Fibroblast of lung (primary cell): ENCODE measurements at regions not wholly inside any gene's neighbourhood (a gene's known extent, or its start where the extent isn't known, plus 50 kb on each side); places are given as distances from the start of the nearest gene placed in this dataset.

Source experiments
- DNase-seq, 2 donors: peaks; one replicate each; pipeline versions ENCODE4 v3.0.0 to v3.0.0-alpha.2; 2010; ENCODE audit warnings: low read depth in 2 of 2
- H2AFZ ChIP-seq: 2 replicates; pipeline ENCODE4 v1.5.1; 2012; ENCODE audit warnings: low read length, control low read depth, inconsistent platforms
- H3K27ac ChIP-seq: 2 replicates; pipeline ENCODE4 v1.5.1; 2011; ENCODE audit warnings: low read length, control low read depth; ENCODE audit not compliant: insufficient read depth
- H3K27me3 ChIP-seq: 2 replicates; pipeline ENCODE4 v1.5.1; 2011; ENCODE audit warnings: mild to moderate bottlenecking, low read length; ENCODE audit not compliant: control insufficient read depth, insufficient read depth
- H3K36me3 ChIP-seq: 2 replicates; pipeline ENCODE4 v1.5.1; 2011; ENCODE audit warnings: low read length; ENCODE audit not compliant: control insufficient read depth, insufficient read depth
- H3K4me1 ChIP-seq: 2 replicates; pipeline ENCODE4 v1.5.1; 2011; ENCODE audit warnings: low read length; ENCODE audit not compliant: control insufficient read depth, insufficient read depth; ENCODE audit errors: extremely low read depth
- H3K4me2 ChIP-seq: 2 replicates; pipeline ENCODE4 v1.5.1; 2011; ENCODE audit warnings: low read length, control low read depth; ENCODE audit not compliant: insufficient read depth; ENCODE audit errors: extremely low read depth
- H3K4me3 ChIP-seq, 4 experiments: fragments of 200-600 bp in 1 of 4; sonication (generic) in 1 of 4; replicated peaks in 1 of 4; 2 replicates each; pipeline ENCODE4 v1.5.1; 2011 to 2016; ENCODE audit warnings: low read length in 4 of 4, low read depth in 3 of 4, mild to moderate bottlenecking in 3 of 4, control low read depth in 2 of 4, inconsistent platforms in 1 of 4, mixed read lengths in 1 of 4; ENCODE audit not compliant: insufficient read depth in 1 of 4; ENCODE audit errors: control extremely low read depth in 1 of 4
- H3K79me2 ChIP-seq: 2 replicates; pipeline ENCODE4 v1.5.1; 2012; ENCODE audit warnings: mild to moderate bottlenecking, low read length, inconsistent platforms; ENCODE audit not compliant: control insufficient read depth, insufficient read depth
- H3K9ac ChIP-seq: 2 replicates; pipeline ENCODE4 v1.5.1; 2011; ENCODE audit warnings: mild to moderate bottlenecking, low read length, control low read depth; ENCODE audit not compliant: insufficient read depth
- H3K9me3 ChIP-seq: 2 replicates; pipeline ENCODE4 v1.5.1; 2012; ENCODE audit warnings: low read depth, low read length; ENCODE audit not compliant: control insufficient read depth, insufficient read depth
- H4K20me1 ChIP-seq: 2 replicates; pipeline ENCODE4 v1.5.1; 2011; ENCODE audit warnings: low read length; ENCODE audit not compliant: control insufficient read depth, insufficient read depth; ENCODE audit errors: extremely low read depth
- CTCF ChIP-seq, 2 donors: IDR thresholded peaks in 1 of 2; conservative IDR thresholded peaks in 1 of 2; 1 replicate in 1 of 2; 2 replicates in 1 of 2; pipeline ENCODE4 v1.5.1; 2011 to 2012; ENCODE audit warnings: low read length in 2 of 2, control low read depth in 1 of 2, inconsistent platforms in 1 of 2, low read depth in 1 of 2, mild to moderate bottlenecking in 1 of 2
- EZH2 ChIP-seq: IDR thresholded peaks from 2 replicates; pipeline ENCODE4 v1.5.1; 2012; ENCODE audit warnings: low read length, control low read depth, mild to moderate bottlenecking; ENCODE audit errors: missing control alignments

- DNase-seq, result no peak
- no peak overlapping the region for H3K4me3 ChIP-seq
- no peak for TF ChIP-seq EZH2
- no peak for TF ChIP-seq CTCF (conservative IDR thresholded peaks at IDR 0.05 in 1 of 2, IDR thresholded peaks at IDR 0.05 in 1 of 2; ENCODE audit: low read depth in 1 of 2, low read length in 2 of 2)
- H3K79me2 ChIP-seq, result no peaks in the 10 kb centered on the region
- H3K9me3 ChIP-seq, result no peaks in the 10 kb centered on the region
- no peak overlapping the region for H2AFZ ChIP-seq
- H3K27me3 ChIP-seq, result peaks cover 7% of the 10 kb centered on the region
- no peaks in the 10 kb centered on the region for H3K36me3 ChIP-seq
- H3K27ac ChIP-seq, result no peak overlapping the region
- H3K9ac ChIP-seq, result no peak overlapping the region
- H4K20me1 ChIP-seq, result no peaks in the 10 kb centered on the region
- H3K4me2 ChIP-seq, result no peak overlapping the region
- H3K4me1 ChIP-seq, result no peaks in the 10 kb centered on the region
Measured at GRCh38 chr10:69692267-69692666, 62.2 kb downstream of the FAM241B start.

DNA sequence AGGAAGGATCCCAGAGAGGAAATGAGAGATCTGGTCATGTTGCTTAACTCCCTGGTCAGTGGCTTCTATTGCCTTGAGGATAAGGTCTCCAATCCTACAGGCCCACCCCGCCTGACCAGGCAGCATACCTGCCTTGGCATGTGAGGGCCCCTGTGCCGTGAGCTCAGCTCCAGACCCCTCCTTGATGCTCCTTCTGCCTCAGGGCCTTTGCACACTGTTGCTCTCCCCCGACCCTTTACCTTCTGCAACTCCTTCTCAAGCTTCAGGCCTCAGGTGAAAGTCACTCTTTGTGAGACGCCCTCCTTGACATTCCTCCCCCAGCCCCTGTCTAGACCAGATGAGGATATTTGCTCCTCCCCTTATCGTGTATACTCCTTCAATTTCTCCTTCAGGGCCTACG is 62.8 kb downstream of the FAM241B start:
- H2AFZ ChIP-seq, result no peak overlapping the region
- H3K27ac ChIP-seq, result no peak overlapping the region
- no peak overlapping the region for H3K4me3 ChIP-seq
- H3K4me1 ChIP-seq, result no peaks in the 10 kb centered on the region
- no peak overlapping the region for H3K9ac ChIP-seq
- no peaks in the 10 kb centered on the region for H3K36me3 ChIP-seq
- TF ChIP-seq CTCF (conservative IDR thresholded peaks at IDR 0.05 in 1 of 2, IDR thresholded peaks at IDR 0.05 in 1 of 2; ENCODE audit: low read depth in 1 of 2, low read length in 2 of 2) (no peak), EZH2 (no peak)
- H3K27me3 ChIP-seq, result peaks cover 7% of the 10 kb centered on the region
- H3K4me2 ChIP-seq, result no peak overlapping the region
- DNase-seq, result no peak
- no peaks in the 10 kb centered on the region for H3K9me3 ChIP-seq
- H4K20me1 ChIP-seq, result no peaks in the 10 kb centered on the region
- no peaks in the 10 kb centered on the region for H3K79me2 ChIP-seq

DNA sequence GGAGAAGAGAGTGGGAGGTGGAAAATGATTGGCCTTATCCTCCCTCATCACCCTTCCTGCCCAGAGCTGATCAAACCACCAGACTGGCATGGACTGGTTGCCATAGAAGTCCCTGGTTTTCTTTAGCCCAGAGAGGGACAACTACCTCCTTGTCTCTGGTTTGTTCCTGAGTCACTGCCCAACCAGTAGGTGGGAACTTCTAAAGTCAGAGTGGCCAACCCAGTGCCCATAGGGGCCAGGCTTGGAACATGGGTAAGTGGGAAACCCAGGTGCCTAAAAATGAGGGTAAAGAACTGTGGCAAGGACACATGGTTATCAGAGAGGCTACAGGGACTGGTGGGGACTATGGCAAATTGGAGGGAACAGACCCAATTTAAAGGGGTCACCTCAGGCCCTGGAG is 63.8 kb downstream of the FAM241B start:
- Histone ChIP-seq H2AFZ (no peak overlapping the region), H3K4me2 (no peak overlapping the region), H4K20me1 (no peaks in the 10 kb centered on the region), H3K4me3 (no peak overlapping the region), H3K4me1 (no peaks in the 10 kb centered on the region), H3K27ac (no peak overlapping the region), H3K36me3 (no peaks in the 10 kb centered on the region), H3K79me2 (no peaks in the 10 kb centered on the region), H3K9ac (no peak overlapping the region), H3K9me3 (no peaks in the 10 kb centered on the region), H3K27me3 (peaks cover 7% of the 10 kb centered on the region)
- TF ChIP-seq CTCF (conservative IDR thresholded peaks at IDR 0.05 in 1 of 2, IDR thresholded peaks at IDR 0.05 in 1 of 2; ENCODE audit: low read depth in 1 of 2, low read length in 2 of 2), result no peak
- TF ChIP-seq EZH2, result no peak
- no peak for DNase-seq
